GM12891 (cell line): ENCODE measurements at regions not wholly inside any gene's neighbourhood (a gene's known extent, or its start where the extent isn't known, plus 50 kb on each side); places are given as distances from the start of the nearest gene placed in this dataset.

Source experiments
- DNase-seq: peaks from one replicate; pipeline ENCODE4 v3.0.0; 2011; ENCODE audit warnings: low spot score; ENCODE audit not compliant: insufficient read length
- FAIRE-seq: peaks from 2 replicates; lab custom pipeline; 2011; peaks lifted over from hg19 to GRCh38; lab: Jason Lieb, UNC
- PAX5 ChIP-seq: IDR thresholded peaks from 2 replicates; pipeline ENCODE4 v1.6.1; 2011; ENCODE audit warnings: low read length, moderate library complexity, mild to moderate bottlenecking; ENCODE audit not compliant: insufficient read depth, severe bottlenecking
- POLR2A ChIP-seq: IDR thresholded peaks from 2 replicates; pipeline ENCODE4 v1.6.1; 2011; ENCODE audit warnings: low read depth, low read length, control low read depth
- POLR2AphosphoS5 ChIP-seq: IDR thresholded peaks from 2 replicates; pipeline ENCODE4 v1.6.1; 2011; ENCODE audit warnings: low read depth, low read length, control low read depth
- POU2F2 ChIP-seq: IDR thresholded peaks from 2 replicates; pipeline ENCODE4 v1.6.1; 2011; ENCODE audit warnings: low read depth, mild to moderate bottlenecking, control low read depth, low read length, moderate library complexity
- SPI1 ChIP-seq: IDR thresholded peaks from 2 replicates; pipeline ENCODE4 v1.6.1; 2011; ENCODE audit warnings: low read depth, low read length, control low read depth
- TAF1 ChIP-seq: IDR thresholded peaks from 2 replicates; pipeline ENCODE4 v1.6.1; 2011; ENCODE audit warnings: low read depth, low read length, control low read depth

- DNase-seq (no peak), FAIRE-seq (no peak)
- TF ChIP-seq SPI1, result no peak
Observed at GRCh38 chr7:19403691-19404090, 258.5 kb upstream of the FERD3L start.

GRCh38 chr7:19401461-19401860, 256.2 kb upstream of the FERD3L start:
- TF ChIP-seq SPI1 (no peak), PAX5 (no peak), TAF1 (no peak), POLR2A (no peak), POU2F2 (no peak), POLR2AphosphoS5 (no peak)
- DNase-seq (no peak), FAIRE-seq (no peak)

GRCh38 chr7:19400758-19401254, 255.6 kb upstream of the FERD3L start:
- TF ChIP-seq TAF1 (no peak), SPI1 (no peak), POLR2AphosphoS5 (no peak), POU2F2 (no peak), PAX5 (no peak), POLR2A (no peak)
- no peak for FAIRE-seq
- DNase-seq, result no peak

- TF ChIP-seq TAF1 (no peak), PAX5 (no peak), POLR2A (no peak), SPI1 (peak; percentile 62), POU2F2 (no peak), POLR2AphosphoS5 (no peak)
- FAIRE-seq (no peak), DNase-seq (no peak)
Observed at GRCh38 chr7:19397911-19398310, 252.7 kb upstream of the FERD3L start.

GRCh38 chr7:19392246-19392645, 247.0 kb upstream of the FERD3L start:
- FAIRE-seq, result no peak
- no peak for DNase-seq
- TF ChIP-seq SPI1 (no peak), POLR2A (no peak), POLR2AphosphoS5 (no peak), PAX5 (no peak), TAF1 (no peak), POU2F2 (no peak)

GRCh38 chr7:19390795-19391194, 245.6 kb upstream of the FERD3L start:
- no peak for FAIRE-seq
- no peak for DNase-seq
- TF ChIP-seq POLR2A (no peak), POU2F2 (no peak), PAX5 (no peak), POLR2AphosphoS5 (no peak), SPI1 (no peak), TAF1 (no peak)

GRCh38 chr7:19381321-19381720, 236.1 kb upstream of the FERD3L start:
- no peak for TF ChIP-seq SPI1
- TF ChIP-seq POU2F2, result no peak
- no peak for TF ChIP-seq POLR2AphosphoS5
- no peak for TF ChIP-seq POLR2A
- TF ChIP-seq PAX5, result no peak
- no peak for TF ChIP-seq TAF1
- no peak for FAIRE-seq
- no peak for DNase-seq

- no peak for TF ChIP-seq PAX5
- TF ChIP-seq TAF1, result no peak
- no peak for TF ChIP-seq SPI1
- TF ChIP-seq POU2F2, result no peak
- TF ChIP-seq POLR2AphosphoS5, result no peak
- TF ChIP-seq POLR2A, result no peak
- DNase-seq, result no peak
Observed at GRCh38 chr7:19378345-19378714, 233.1 kb upstream of the FERD3L start.

GRCh38 chr7:19377611-19378344, 232.6 kb upstream of the FERD3L start:
- DNase-seq, result no peak

More at GRCh38 chr7:19378345-19378714, 233.1 kb upstream of the FERD3L start:
- no peak for FAIRE-seq

More at GRCh38 chr7:19377611-19378344, 232.6 kb upstream of the FERD3L start:
- FAIRE-seq, result no peak
- TF ChIP-seq POLR2A (no peak), POU2F2 (no peak), PAX5 (no peak), TAF1 (no peak), POLR2AphosphoS5 (no peak), SPI1 (no peak)
